ENCODE measurements at regions not wholly inside any gene's neighbourhood (a gene's known extent, or its start where the extent isn't known, plus 50 kb on each side); places are given as distances from the start of the nearest gene placed in this dataset.

- in situ Hi-C loops (cut with MboI; ENCODE audit: low sequenced_read_pairs): no loop called here
Observed at GRCh38 chr15:31259562-31260252, 66.9 kb upstream of the KLF13 start.

GRCh38 chr15:31260646-31261265, 65.9 kb upstream of the KLF13 start:
- in situ Hi-C loops (cut with MboI; ENCODE audit: low sequenced_read_pairs): no loop called here

DNA sequence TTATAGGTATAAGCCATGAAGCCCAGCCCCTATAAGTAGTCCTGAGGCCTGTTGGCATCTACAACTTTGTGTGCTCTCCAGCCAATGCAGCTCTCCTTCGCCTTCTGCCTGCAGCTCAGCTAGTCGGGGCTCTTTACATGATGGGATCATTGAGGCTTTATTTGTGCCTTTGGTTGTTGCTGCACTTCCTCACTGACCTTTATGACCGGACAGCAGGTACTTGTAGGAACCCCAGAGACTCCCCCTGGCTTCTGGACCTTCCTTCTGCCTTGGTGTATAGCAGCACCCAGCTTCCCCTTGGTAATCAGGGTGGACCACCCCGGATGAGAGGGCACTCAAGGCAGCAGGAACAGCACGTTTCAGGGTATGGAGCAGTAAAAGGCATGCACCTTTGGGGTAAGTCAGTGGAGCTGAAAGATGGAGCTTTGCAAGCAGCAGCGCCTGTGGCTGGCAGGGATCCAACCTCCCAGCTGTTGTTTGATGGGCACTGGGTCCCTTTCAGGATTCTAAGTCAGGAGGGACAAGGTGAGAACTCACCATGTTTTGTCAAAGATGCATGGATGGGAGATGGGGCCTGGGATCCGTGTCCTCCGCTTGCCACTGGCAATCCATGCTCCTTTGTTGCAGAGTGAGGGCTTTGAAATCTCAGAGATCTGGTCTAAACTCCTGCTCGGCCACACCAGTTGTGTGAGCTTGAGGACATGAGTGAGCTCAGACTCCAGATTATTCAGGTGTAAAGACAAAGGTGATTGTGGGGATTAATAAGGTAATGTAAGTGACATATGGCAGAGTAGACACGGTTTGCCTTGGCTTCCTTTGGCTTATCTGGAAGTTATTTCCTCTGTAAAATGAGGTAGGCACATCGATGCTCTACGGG, 65.1 kb upstream of the KLF13 start:
- in situ Hi-C loops (cut with MboI; ENCODE audit: low sequenced_read_pairs): no loop called here

GRCh38 chr15:31262143-31262530, 64.5 kb upstream of the KLF13 start:
- in situ Hi-C loops (cut with MboI; ENCODE audit: low sequenced_read_pairs): no loop called here

- in situ Hi-C loops (cut with MboI; ENCODE audit: low sequenced_read_pairs): no loop called here
Observed at GRCh38 chr15:31262901-31263671, 63.5 kb upstream of the KLF13 start.

DNA sequence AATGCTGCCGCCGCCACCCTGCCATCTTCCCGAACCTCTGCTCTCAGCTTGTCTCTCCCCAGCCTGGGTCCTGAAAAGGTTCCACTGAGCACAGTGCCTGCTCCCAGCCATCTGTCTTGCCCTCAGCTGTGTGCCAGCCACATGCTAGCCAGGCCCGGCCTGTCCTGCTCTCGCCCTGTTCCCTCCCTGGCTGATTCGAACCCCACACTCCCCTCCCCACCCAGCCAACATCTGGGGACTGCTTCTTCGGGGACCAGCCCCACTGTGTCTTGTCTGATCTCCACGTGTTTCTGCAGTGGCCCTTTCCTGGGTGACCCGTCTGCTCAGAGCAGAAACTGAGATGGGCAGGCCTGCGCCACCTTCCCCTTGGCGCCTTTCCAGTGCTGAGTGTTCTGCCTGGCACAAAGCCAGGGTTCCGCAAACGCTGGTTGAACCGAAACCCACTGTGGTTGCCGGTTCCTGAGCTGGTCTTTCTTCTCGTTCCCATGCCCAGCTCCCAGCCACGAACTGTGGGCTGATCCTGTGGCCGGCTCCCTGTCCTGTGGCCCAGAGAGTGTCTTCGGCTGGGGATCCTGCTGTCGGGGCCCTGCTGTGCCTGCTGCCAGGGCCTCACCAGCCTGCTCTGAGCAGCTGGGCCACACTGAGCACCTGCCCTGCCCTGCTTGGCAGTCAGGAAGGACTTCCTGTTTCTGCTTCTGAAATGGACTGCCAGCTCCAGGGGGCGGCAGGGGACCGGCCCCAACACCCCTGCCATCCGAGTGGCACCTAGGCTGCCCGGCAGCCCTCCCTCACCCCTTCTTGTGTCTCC, 62.7 kb upstream of the KLF13 start:
- in situ Hi-C loops (cut with MboI; ENCODE audit: low sequenced_read_pairs): no loop called here

GRCh38 chr15:31264559-31265089, 62.0 kb upstream of the KLF13 start:
- in situ Hi-C loops (cut with MboI; ENCODE audit: low sequenced_read_pairs): no loop called here

GRCh38 chr15:31265090-31265870, 61.4 kb upstream of the KLF13 start:
- in situ Hi-C loops (cut with MboI; ENCODE audit: low sequenced_read_pairs): no loop called here

DNA sequence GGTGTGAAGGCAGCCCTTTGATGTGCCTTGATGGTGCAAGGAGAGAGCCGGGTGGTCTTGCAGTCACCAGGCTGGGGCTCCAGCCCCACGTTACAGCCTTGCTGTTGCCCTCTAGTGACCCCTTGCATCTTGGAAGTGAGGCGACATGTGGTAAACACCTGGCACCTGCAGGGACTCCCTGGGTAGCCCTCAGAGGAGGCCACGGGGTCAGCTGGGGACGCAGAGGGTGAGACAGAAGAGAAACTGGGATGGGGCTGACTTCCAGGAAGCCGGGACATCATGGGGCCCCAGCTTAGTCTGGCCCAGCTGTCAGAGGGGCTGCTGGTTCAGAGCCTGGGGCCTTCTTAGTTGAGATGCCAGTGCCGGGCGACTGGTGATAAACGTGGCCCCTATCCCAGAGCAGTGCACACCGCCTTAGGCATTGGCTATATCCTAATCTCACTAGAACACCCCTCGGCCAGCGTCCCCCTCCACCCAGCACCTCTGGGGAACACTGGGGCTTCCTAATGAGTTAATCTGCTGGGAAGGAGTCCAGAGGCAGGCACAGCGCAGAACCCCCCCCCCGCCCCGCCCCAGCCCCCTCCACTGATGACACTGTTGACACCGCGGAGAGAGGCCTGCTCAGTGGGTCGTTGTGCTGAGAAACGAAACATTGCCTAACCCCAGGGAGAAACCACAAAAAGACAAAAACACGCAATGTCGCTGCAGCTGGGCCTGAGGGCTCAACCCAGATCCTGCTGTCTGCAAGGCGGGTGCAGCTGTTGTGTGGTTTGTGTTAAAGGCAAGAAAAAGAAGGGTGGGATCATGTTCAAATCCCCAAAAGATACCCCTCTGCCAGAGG, 60.5 kb upstream of the KLF13 start:
- in situ Hi-C loops (cut with MboI; ENCODE audit: low sequenced_read_pairs): no loop called here

DNA sequence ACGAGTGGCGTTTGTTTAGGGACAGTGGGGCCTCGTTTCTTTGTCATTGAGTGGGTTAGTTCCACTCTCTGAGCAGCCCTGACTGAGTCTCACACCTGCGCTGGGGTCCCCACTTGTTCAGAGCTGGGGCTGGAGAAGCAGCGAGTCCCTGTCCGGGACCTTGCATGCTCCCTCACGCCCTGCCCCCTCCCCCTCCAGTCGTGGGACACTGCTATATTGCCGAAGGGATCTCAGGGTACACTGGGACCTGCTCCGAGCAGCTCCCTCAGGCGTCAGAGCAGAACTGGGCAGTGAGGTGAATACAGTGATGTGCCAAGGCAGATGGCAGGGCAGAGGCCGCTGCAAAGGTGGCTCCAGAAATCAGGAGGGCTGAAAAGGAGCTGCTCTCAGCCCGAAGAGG, 59.9 kb upstream of the KLF13 start:
- in situ Hi-C loops (cut with MboI; ENCODE audit: low sequenced_read_pairs): no loop called here

DNA sequence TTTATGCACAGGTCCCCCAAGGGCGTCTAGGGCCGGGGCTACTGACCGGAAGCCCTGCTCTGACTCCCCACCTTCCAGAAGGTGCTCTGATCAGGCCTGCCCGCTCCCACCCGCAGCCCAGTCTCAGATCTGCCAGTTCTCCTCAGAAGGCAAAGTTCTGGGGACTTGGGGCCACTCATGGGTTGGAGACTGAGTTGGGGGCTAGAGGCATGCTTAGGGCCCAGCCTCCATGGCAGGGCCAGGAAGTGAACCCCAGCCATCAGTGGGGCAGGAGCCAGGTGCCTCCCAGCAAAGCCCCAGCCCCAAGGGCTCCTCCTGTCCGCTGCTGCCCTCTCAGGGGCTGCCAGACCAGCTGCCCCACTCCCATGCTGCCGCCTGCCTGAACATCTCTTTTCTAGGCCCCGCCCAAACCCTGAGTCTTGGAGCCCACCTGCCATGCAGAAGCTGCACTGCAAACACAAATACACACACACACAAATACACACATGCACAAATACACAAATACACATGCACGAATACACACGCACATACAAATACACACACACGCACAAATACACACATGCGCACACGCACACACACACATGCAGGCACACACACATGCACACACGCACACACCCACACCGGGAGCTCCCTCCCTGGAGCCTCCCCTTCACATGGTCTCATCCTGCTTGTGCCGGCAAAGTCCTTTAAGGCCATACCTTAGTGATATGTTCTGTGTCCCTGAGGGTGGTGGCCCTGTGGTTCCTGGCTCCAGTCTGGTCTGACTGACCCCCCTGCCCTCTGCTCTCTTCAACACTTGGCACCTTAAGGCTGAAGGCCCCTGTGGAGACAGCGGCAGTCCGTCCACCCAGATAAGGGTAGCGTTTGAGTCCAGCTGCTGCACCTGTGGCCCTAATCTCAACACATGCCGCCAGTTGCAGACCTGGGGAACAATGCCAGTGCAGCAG, 59.2 kb upstream of the KLF13 start:
- in situ Hi-C loops (cut with MboI; ENCODE audit: low sequenced_read_pairs): no loop called here

GRCh38 chr15:31268108-31268501, 58.5 kb upstream of the KLF13 start:
- in situ Hi-C loops (cut with MboI; ENCODE audit: low sequenced_read_pairs): no loop called here

- in situ Hi-C loops (cut with MboI; ENCODE audit: low sequenced_read_pairs): no loop called here
Observed at GRCh38 chr15:31268911-31269784, 57.5 kb upstream of the KLF13 start.

DNA sequence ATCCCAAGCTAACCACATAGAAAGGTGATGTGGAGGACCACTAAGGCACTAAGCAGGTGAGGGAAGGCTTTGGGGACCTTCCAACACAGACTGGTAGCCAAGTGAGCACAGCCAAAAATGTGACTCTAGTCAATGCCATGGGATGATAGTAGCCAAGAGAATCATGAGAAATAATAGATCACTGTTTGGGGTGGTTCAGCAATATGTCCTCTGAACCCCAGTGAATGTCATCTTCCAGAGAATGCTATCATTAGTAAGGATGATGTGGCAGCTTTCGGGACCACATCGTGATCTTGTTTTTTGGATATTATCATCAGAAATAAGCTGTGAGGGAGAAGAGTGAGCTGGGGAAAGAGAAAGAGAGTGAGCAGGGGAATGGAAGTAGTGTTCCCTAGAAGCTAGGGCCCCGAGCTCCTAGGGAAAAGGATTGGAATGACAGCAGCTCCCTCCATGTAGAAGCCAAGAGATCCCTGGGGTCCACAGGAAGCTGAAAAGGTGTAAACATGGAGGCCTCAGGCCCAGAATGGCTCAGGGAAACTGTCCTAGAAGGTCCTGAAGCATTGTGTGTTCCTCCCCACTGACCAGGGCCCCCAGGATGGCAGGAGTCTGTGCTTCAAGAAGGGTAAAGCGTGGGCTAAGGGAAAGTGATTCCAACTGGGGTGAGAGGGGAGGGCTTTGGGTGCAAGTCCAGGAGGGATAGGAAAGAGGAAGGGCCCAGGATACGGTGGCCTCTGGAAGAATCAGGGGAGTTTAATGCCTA, 56.6 kb upstream of the KLF13 start:
- in situ Hi-C loops (cut with MboI; ENCODE audit: low sequenced_read_pairs): no loop called here

DNA sequence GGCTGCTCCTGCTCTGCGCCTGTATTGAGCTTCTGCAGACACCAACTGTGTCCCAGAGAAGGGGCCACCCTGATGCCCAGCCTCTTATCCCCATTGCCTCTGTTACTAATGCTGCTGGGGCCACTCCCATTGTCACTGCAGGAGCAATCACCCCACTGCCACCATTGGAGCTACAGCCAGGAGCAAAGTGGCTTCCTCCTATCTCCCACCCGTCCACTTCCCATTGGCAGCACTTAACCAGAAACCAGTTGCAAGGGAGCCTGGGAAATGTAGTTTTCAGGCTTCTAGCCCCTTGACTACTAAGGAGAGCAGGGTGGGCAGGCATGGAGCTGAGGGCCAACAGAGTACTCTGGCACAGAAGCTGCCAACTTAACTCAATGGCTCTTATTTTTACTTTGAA, 55.9 kb upstream of the KLF13 start:
- in situ Hi-C loops (cut with MboI; ENCODE audit: low sequenced_read_pairs): no loop called here

DNA sequence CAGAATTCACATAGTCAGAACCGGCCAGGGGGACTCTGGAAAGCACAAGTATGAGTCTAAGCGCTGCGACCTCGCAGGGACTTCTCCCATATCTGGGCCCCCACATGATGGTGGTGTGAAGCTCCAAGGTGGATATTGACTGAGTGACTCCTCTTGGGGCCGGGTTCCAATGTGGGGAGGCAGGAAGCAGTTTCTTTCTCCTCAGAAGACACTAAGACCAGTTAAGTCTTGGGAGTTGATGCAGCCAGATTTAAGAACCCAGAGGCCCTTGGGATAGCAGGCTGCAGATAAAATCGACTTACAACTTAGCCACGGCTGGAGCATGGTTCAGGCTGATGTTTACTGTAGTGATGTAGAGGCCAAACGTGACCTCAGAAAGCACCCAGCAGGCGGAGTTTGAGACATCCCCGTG, 55.4 kb upstream of the KLF13 start:
- in situ Hi-C loops (cut with MboI; ENCODE audit: low sequenced_read_pairs): no loop called here
